ENCODE measurements at regions not wholly inside any gene's neighbourhood (a gene's known extent, or its start where the extent isn't known, plus 50 kb on each side); places are given as distances from the start of the nearest gene placed in this dataset.

DNA sequence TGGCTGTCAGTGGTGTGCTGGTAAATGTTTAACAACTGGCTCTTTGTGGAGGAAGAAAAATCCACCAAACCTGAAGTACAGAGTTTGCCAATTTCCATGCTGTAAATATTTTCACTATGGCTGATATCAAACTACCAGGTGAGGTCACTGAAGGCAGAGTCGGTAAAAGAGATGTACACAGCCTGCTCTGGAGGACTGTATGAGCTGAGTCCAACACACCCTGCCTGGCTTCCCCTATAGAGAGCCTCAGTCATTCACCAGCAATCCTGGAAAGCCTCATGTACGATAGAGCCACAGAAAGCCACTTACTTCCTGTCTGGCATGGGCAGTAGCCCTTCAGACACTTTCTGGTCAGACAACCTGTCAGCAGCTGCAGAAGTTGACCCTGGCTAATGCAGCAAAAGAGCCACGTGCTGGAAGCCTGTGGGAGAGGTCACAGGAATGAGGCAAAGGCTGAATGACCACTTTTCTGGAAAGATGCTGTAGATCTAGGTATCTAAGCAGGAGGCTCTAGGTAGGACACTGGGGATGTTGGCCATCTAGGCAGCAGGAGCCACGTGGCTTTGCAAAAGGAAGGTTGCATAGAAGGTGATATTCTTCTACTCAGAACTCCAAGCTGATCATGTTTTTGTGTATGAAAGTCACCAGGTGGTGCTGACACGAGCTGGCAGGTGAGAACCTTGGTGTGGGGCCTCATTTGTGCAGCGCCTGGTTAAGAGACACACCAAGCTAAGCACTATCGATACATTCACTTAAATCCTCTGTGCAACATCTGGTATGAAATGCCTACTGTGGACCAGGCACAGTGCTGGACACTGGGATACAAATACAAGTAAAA is 553.9 kb downstream of the VRK1 start:
- DNase-seq (ENCODE audit: low read depth) = no peak

DNA sequence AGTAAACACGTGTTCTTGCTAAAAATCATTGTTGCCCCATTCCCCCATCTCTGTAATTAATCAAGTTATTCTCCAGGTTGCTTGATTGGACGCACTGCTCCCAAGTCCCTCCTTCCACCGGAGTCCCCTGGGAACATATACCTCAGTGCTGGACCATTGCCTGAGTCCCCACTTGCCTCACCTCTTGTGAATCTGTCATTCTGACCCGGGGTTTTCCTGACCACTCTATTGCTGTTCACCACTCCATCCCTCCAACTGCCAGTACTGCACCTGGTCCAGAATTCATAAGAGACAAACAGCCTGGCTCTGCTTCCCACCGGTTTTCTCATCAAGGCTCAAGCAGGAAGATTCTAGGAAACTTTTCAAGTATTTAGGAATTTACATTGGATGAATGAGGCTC is 555.9 kb downstream of the VRK1 start:
- no peak for DNase-seq (ENCODE audit: low read depth)

DNA sequence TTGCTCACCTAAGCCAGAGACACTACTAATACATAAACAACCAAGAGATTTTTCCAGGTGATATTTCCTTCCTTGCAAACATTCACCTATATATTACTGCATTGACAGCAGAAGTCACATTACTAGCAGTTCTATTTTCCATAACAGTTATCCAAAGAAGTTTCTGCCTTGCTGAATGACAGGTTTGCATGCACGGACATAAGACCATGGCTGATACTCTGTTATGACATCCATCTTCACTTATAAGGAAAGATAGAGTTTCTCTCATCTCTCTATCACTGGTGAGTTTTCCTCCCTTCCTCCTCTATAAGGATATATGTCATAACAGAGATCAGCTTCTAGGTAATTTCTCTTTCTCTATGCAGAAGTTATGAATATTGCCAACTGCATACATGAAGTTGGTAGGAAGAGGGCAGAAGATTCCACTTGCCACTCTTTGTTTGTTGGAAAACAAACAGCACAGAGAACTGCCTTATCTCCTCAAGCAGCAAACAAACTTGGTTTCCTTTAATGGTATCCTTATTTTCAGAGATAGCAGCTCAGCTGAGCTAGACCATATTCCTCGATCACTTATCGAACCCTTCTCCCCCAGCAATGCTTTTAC is 557.0 kb downstream of the VRK1 start:
- no peak for DNase-seq (ENCODE audit: low read depth)

DNA sequence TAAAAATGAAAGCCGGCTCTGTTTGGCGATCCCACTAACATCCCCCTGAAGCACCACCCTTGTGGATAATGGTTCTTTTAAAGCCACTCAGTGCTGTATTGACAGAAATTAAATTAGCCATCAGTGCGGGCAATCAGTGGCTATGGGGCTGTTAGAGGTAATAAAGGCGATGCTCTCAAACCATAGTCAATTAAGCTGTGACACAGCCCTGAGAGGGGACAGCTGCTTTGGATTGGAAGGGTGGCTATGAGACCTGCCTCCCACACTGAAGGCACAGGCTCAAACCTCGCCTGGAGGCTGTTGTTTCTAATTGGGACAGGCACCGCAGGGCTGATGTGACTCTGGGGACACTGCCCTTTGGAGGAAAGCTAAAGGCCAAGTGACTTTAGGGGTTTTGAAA is 562.2 kb downstream of the VRK1 start:
- no peak for DNase-seq (ENCODE audit: low read depth)

DNA sequence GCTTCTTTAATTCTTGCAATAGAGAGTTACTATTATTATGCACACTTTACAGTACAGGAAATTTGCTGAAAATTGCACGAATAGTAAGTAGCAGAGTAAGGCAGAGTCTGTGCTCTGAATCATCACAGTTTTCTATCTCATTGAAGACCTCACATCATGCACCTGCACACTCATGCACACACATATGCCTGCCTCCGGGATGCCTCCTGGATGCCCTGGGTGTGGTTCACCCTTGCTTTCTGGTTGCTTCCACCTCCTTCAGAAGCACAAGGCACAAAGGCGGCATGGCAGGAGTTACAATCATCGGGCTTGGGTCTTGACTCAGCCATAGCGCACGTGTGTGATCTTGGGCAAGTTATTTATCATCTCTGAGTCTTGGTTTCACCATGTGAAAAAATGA is 564.0 kb downstream of the VRK1 start:
- no peak for DNase-seq (ENCODE audit: low read depth)

DNA sequence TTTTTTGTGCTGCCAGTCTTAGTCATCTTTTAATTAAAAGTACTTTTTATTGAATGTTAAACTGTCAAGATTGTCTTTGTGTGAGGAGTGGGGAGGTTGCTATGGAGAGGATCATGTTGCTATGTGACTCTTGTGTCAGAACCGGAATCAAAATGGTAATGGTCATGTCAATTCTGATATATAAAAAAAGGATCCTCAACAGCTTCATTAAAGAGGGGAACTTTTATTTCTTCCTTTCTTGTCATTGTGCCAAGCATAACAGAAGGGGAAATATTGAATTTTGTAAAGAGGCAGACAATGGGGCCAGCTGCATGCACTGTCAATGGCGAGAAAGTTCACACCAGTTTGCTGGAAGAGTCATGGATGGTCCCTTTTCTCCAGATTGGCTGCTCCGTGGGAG is 564.8 kb downstream of the VRK1 start:
- no peak for DNase-seq (ENCODE audit: low read depth)

DNA sequence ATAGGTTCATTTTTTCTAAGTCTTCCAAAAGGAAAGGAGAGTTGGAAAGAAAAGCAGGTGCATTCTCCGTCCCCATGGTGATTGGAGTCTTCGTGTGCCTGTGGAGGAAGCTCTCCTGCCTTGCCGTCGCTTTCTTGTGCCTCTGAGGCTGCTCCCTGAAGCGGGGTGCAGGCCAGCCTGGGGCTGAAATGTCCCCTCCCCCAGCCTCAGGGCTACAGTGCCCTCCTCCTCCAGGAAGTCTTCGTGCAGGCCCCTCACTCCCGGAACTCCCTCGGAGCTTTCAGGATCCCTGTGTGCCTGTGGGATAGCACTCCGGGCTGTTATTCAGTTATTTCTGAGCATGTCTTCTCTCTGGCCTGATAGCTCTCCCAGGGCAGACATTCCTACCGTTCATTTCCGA is 569.2 kb downstream of the VRK1 start:
- no peak for DNase-seq (ENCODE audit: low read depth)

DNA sequence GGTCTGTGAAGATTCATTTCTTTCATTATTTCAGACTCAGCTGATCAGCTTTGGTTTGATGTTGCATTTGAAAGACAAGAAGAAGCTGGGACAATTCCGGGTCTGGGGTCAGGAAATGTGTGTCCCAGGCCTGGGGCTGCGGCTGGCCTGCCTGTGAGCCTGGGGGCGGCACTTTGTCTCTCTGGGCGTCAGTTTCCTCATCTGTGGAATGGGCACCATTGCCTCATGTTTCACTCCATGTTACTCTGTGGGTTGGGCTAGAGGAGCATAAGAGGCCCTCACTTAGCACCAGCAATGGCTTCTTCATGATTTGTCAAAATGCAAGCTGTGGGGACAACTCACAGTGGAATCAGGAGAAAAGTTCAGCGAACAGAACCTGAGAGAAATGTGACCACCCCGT is 570.1 kb downstream of the VRK1 start:
- no peak for DNase-seq (ENCODE audit: low read depth)

DNA sequence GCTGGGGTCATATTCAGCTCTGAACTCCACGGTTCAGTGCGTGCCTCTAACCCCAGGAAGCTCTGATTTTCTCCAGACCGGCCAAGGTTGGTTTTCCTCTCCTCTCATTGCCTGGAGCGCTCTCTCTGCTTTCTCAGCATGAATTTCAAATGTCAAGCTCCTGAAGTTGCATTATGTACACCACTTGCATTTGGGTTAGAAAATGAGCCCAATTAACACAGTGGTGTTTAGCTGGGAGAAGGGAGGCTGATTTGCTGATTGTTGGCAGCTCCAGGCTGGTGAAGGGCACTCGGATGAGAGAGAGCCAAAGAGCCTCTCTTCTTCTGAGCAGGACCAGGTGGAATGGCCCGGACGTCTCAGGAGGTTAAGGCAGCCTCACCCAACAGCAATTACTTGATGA is 570.9 kb downstream of the VRK1 start:
- DNase-seq (ENCODE audit: low read depth) = no peak

DNA sequence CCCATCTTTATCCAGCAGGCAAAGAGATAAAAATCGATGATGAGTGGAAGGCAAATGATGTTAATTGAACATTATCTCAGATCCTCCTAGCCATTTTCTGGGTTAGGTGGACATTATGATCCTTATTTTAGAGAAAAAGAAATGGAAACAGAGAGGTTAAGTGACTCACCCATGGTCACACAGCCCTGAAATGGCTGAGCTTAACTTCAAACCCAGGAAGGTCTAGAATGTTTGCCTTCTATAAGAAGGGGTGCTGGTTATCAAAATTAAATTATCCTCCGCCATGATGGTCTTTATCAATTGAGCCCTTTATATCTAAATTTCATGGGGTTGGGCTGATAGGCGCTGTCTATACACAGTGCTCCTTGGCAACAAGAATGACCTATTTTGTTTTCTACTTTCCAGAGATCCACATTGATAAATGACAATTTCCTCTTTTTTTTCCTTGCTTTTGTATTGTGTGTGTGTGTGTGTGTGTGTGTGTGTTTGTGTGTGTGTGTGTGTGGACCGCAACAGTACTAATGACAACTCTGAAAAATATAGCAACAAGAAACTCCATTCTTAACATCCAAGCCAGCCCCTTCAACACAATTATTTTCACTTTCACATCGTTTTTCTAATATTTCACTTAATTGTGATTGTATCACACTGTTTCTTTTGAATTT is 571.9 kb downstream of the VRK1 start:
- no peak for DNase-seq (ENCODE audit: low read depth)

DNA sequence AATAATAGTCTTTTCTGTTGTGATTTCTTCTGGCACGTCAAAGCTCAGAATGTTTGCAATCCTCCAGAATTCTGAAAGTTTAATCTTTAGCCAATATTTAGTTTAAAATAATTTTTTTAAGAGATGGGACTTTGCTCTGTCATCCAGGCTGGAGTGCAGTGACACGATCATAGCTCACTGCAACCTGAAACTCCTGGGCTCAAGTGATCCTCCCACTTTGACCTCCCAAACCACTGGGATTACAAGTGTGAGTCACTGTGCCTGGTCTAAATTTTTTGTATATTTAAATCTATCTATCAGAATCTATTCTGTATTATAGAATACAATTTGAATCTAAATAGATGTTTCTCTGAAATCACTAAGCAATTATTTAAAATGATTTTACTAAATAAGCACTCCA is 572.7 kb downstream of the VRK1 start:
- DNase-seq (ENCODE audit: low read depth) = no peak

DNA sequence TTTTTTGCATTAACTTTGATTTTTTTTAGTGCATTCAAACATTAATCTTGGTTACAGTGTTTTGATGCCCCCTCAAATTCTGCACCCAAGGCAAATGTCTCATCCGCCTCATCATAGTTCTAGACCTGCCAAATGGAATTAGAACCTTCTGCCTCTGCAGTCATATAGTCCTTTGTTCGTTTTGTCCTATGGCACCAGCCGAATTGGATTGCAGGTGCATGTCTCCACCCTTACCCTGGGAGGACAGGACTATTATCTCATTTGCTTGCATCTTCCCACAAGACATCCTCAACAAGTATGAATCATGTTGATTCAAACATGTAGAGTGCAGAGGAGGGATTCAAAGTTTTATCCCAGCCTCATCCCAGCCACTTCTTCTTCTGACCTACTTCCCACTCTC is 579.1 kb downstream of the VRK1 start:
- no peak for DNase-seq (ENCODE audit: low read depth)

DNA sequence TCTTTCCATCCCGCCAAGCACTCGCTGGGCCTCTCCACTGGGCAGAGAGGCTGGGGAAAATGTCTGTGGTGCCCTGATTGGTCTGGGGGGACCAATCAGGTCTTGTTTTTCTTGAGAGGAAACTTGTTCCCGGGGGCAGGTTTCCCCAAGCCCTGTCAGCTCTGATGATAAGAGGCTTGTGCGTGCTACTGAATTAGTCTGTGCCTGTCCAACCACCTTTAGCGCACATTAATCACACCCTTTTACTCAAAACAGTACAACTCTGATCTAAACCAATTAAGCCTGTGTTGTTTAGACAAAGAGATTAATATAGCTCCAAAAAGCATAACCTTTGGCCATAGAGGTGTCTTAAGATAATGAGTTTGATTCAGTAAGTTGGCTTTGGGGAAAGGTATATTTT is 580.4 kb downstream of the VRK1 start:
- DNase-seq (ENCODE audit: low read depth) = no peak

DNA sequence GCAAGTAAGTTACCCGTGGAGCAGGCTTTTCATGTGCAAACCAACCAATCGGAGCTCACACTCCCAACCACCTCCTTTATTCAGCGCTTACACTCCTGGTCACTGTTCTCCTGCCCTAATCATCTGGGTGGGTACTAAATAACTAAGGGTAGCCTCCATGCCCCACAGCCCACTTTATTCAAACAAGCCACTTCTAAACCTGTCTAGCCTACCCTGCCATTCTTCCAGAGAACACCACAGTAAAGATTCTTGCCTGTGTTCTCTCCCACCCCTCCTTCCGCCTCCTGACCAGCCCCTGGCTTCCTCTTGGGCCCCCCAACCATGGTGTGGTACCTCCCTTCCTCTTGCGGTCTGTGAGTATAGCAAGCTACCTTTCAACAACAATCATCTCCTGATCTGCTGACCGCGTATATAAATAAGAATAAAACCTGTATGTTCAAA is 581.9 kb downstream of the VRK1 start:
- DNase-seq (ENCODE audit: low read depth) = no peak

DNA sequence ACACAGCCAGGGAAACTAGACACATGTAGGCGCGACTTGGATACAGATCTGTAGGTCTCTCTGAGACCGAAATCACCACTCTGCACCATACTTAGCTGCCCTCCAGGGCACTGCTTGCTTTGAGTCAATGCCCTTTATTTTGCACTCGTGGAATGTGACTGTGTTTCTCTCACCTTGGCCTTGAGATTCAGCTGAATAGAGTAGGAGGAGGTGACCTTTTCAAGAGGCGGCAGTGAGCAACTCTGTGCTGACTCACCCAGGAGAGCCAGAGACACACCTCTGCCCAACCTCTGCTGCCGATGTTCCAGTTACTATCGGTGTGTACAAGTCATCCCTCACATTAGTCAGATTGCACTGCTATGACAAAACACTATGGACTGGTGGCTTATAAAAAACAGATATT is 583.4 kb downstream of the VRK1 start:
- DNase-seq (ENCODE audit: low read depth) = no peak

DNA sequence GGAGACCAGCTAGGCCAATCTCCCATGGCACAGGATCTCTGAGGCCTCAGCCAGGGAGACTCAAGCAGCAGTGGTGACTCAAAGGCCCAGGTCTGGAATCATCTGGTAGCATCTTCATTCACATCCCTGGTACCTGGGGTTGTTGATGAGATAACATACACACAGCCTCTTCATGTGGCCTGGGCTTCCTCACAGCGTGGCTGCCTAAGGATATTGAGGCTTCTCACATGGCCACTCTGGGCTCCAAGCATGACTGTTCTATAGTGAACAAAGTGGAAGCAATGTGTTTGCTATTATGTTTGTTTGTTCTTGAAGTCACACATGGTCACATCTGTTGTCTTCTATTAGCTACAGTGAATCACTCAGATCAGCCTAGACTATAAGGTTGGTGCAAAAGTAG is 584.1 kb downstream of the VRK1 start:
- DNase-seq (ENCODE audit: low read depth) = no peak

DNA sequence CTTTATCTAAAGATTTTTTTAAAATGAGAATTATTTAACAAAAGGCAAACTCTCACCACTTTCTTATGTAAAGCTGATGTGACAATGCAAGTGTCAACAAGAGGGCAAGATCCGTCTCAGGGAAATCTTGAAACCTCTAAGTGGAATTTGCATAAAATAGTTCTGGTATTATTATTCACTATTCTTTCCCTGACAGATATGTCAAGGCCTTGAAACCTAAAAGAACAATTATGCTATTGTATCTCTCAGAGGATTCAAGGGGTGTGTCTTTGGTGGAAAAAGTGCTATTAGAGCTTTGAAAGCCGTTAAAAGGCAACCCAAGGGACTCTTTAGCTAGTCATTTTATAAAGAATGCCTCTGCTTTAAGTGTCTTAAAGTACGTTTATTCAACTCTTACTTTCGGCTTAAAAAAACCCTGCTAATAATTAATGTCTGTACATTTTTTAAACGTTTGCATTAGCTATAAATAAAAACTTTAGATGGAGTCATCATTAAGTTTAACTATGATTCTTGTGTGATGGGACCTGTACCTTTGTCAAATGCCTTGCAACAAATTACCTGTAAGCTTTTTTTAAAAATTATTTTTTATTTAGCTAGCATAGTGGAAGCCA is 585.5 kb downstream of the VRK1 start:
- no peak for DNase-seq (ENCODE audit: low read depth)

DNA sequence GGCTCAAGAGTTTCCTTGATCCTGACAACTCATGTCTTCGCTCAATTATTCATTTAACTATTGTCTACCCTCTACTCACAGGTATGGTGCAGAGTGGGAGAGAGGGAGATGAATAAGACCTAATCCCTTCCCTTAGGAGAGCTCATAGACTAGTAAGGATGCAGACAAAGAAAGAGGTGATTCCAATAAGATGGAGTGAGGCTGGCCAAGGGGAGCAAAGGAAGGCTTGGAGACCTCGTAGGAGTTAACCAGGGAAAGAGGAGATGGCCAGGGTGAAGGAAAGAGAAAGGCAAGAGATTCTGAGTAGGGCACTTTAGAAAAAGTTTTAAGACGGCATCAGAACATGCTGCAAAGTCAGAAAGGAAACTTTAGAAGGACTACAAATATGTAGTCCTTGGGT is 588.5 kb downstream of the VRK1 start:
- DNase-seq (ENCODE audit: low read depth) = no peak

DNA sequence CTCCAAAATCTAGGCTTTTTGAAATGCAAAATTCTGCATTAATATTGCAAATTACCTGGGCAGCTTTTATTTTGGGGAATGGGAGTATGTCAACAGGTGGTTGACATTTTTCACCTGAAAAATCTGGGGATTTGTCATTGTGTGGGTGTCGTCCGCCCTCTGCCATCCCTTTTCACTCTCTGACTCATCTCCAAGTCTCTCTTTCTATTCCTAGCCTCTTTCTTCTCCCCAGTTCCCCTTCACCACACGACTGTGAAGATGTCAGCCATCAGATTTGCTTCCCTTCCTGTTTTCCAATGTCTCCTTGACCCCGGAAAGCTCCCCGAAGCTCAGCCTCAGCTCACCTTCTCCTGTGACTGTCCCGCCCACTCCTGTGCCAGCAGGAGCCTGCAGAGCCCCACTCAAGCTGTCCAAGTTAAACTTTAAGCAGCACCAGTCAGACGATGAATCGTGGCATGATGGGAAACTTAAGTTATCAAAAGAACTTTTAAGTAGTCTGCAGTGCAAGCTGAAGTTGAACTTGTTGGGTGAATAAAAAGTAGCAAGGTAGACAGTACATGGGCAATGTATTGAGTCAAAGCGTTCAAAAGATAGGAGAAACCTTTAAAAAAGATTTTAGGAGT is 590.2 kb downstream of the VRK1 start:
- no peak for DNase-seq (ENCODE audit: low read depth)

DNA sequence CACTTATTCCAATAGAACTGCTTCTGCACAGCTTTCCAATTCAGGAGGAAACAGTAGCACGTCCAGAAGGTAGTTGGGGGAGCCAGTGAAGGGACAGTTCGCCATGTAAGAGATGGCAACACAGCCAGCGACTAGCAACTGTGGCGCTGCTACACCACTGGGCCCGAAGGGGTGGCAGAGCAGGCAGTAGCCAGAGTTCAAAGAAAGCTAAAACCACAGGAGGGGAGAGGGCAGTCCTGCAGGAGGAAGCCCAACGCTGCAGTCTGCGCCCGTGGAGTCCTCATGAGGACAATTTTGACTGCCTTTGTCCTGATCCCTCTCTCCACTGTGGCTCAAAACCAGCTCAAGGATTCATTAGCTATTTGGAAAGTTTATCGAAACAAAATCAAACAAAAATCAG is 591.2 kb downstream of the VRK1 start:
- DNase-seq (ENCODE audit: low read depth) = no peak

DNA sequence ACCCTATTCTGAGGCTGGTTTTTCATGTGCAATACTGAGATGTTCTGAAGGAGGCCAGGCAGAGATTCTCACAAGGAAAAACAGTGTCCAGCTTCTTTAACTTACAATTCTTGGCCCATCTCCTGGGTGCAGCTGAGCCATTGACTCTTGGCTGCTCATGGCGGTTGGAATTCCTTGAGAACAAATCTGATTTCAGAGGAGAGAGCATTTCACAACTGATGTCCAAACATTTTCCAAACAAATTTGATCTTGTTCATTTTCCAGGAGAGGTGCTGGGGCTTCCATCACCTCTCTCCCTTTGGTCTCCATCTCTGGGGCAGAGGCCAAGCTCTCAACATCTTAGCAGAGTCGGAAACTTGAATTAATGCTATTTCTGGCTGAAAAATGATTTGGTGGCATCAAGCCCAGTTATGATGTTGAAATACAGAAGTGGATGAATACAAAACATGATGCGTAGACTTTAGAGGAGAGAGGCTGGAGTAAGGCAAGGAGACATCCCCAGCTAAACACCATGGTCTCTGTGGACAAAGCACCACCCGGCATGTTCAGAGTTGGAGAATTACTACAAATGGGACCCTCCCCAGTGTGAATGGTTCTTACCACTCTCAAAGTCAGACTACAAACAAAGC is 593.0 kb downstream of the VRK1 start:
- DNase-seq (ENCODE audit: low read depth) = no peak

DNA sequence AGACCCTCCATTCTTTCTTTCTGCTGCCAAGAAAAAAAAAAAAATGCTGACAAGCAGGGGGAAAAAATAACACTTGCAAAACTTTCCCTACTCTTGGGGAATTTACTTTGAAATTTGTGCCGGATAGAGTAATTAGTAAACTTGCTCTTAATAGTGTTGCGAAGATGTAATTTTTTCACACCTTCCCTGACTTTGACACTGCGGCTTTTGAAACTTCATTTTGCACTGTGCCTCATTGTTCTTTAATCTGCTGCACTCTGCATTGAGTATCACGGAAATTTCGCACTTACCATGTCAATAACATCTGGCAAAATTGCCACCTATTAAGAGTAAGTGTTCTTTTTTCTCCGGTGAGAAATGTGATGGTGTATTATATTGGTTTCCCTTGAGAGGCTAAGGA is 596.1 kb downstream of the VRK1 start:
- no peak for DNase-seq (ENCODE audit: low read depth)
